Spleen (tissue), 7 donors: ENCODE measurements at regions not wholly inside any gene's neighbourhood (a gene's known extent, or its start where the extent isn't known, plus 50 kb on each side); places are given as distances from the start of the nearest gene placed in this dataset.

Experiments used
- POLR2AphosphoS5 ChIP-seq, 3 donors: sonication (generic); formaldehyde crosslinking; IDR thresholded peaks; one replicate each; pipeline ENCODE4 v1.5.1; 2017; ENCODE audit warnings: antibody characterized with exemption in 3 of 3
- TF ChIP-seq, protein P1 (sequence below), 11 experiments: fragments of 200-600 bp in 7 of 11; fragments of 450-650 bp in 4 of 11; sonication (generic) in 4 of 11; IDR thresholded peaks in 8 of 11; conservative IDR thresholded peaks in 3 of 11; 1 replicate in 7 of 11; 2 replicates in 4 of 11; pipeline versions ENCODE4 v1.4.0 to v1.8.0; 2016 to 2021; ENCODE audit warnings: antibody characterized with exemption in 11 of 11, inconsistent platforms in 4 of 11, mild to moderate bottlenecking in 1 of 11
- donor health status: DM: no; HTN: no; CAD: no; lungs with moderate emphysema.
- donor health status: DM: no; HTN: no; CAD: no.
- donor health status: DM: no; HTN: no; CAD: no.

DNA sequence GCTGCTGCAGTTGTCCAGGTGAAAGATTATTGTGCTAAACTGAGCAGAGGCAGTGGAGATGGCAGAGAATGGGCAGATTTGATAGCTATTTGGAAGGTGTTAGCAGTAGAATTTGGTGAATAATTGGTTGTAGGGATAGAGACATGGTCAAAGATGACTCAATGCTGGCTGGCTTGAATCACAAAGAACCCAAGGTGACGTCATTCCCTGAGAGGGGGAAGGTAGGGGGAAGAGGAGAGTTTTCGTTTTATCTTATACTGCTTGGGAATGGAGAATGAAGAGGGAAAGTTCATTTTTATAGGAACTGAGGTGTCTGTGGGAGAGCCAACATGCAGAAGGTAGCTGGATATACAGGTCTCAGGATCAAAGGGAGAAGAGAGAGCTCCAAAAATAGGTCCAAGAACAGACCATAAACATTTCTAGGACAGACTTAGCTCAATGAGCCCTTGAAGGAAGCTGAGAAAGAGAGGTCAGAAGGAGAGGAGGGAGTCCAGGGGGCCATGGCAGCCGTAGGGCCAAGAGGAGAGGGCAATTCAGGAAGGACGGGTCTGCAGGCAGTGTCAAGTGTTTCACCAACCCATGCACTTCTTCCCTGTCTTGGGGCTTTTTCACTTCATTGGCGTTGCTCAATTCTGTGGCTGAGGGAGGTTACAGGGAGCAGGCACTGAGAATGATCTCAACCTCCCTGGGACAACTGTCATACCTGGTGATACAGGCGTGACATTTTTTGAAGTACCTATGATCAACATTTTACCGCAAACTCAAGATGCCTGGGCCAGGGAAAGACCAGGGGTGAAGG, 281.3 kb downstream of the TDRD15 start:
- TF ChIP-seq POLR2AphosphoS5 (IDR thresholded peaks at IDR 0.05), result no peak
- TF ChIP-seq, protein P1, sequence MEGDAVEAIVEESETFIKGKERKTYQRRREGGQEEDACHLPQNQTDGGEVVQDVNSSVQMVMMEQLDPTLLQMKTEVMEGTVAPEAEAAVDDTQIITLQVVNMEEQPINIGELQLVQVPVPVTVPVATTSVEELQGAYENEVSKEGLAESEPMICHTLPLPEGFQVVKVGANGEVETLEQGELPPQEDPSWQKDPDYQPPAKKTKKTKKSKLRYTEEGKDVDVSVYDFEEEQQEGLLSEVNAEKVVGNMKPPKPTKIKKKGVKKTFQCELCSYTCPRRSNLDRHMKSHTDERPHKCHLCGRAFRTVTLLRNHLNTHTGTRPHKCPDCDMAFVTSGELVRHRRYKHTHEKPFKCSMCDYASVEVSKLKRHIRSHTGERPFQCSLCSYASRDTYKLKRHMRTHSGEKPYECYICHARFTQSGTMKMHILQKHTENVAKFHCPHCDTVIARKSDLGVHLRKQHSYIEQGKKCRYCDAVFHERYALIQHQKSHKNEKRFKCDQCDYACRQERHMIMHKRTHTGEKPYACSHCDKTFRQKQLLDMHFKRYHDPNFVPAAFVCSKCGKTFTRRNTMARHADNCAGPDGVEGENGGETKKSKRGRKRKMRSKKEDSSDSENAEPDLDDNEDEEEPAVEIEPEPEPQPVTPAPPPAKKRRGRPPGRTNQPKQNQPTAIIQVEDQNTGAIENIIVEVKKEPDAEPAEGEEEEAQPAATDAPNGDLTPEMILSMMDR (IDR thresholded peaks at IDR 0.05 in 8 of 11, conservative IDR thresholded peaks at IDR 0.05 in 3 of 11), result no peak
